ENCODE measurements at regions not wholly inside any gene's neighbourhood (a gene's known extent, or its start where the extent isn't known, plus 50 kb on each side); places are given as distances from the start of the nearest gene placed in this dataset.

- Histone ChIP-seq H3K9me1 (ENCODE audit: insufficient read depth, low read length) (no peaks in the 10 kb centered on the region), H2AK5ac (ENCODE audit: low read depth, low read length) (no peak overlapping the region), H2AK9ac (replicated peaks; ENCODE audit: low read depth, low read length, poor library complexity) (no peak overlapping the region), H3K79me1 (ENCODE audit: low read depth in 1 of 2, low read length in 2 of 2) (no peaks in the 10 kb centered on the region), H3K27ac (ENCODE audit: insufficient read depth, low read length) (no peak overlapping the region), H2BK5ac (ENCODE audit: low read depth, low read length, poor library complexity, severe bottlenecking) (no peak overlapping the region), H3K4me3 (ENCODE audit: insufficient read depth, low read depth, low read length) (no peak overlapping the region), H3K14ac (replicated peaks; ENCODE audit: low read depth, low read length) (no peak overlapping the region), H3K23ac (ENCODE audit: low read depth, low read length) (no peak overlapping the region), H2BK20ac (ENCODE audit: low read depth, low read length) (no peak overlapping the region), H3K9ac (ENCODE audit: low read depth, low read length) (no peak overlapping the region), H3K4me2 (ENCODE audit: low read depth, low read length) (no peak overlapping the region), H3K56ac (ENCODE audit: extremely low read depth, insufficient read depth, low read length) (no peak overlapping the region), H4K91ac (ENCODE audit: insufficient read depth, low read depth, low read length) (no peak overlapping the region), H2BK120ac (ENCODE audit: low read depth, low read length) (no peak overlapping the region), H4K20me1 (ENCODE audit: insufficient read depth, low read length) (no peaks in the 10 kb centered on the region), H3K4ac (ENCODE audit: low read depth, low read length) (no peak overlapping the region), H3K27me3 (ENCODE audit: control insufficient read depth, insufficient read depth, low read length) (no peaks in the 10 kb centered on the region), H2BK15ac (ENCODE audit: low read depth, low read length) (no peak overlapping the region), H3K36me3 (ENCODE audit: control insufficient read depth, insufficient read depth, low read length) (no peaks in the 10 kb centered on the region), H4K8ac (ENCODE audit: low read depth in 2 of 2, low read length in 2 of 2) (no peak overlapping the region), H4K5ac (ENCODE audit: low read depth, low read length) (no peak overlapping the region), H3K4me1 (ENCODE audit: control insufficient read depth, insufficient read depth, low read length) (no peaks in the 10 kb centered on the region), H3K18ac (ENCODE audit: low read depth, low read length) (no peak overlapping the region), H3K9me3 (ENCODE audit: control insufficient read depth, insufficient read depth, low read length) (no peaks in the 10 kb centered on the region), H2AFZ (replicated peaks; ENCODE audit: low read length, poor library complexity) (no peak overlapping the region)
- dilution Hi-C loops (cut with HindIII; ENCODE audit: low sequenced_read_pairs, unreplicated experiment): no loop called here
- TF ChIP-seq RCOR1 (IDR thresholded peaks at IDR 0.05; ENCODE audit: insufficient replicate concordance, low read length): no peak
- no peak for TF ChIP-seq BHLHE40 (IDR thresholded peaks at IDR 0.05; ENCODE audit: low read depth, low read length)
- no peak for TF ChIP-seq NFE2L2 (IDR thresholded peaks at IDR 0.05; ENCODE audit: low read depth, low read length)
- no peak for TF ChIP-seq FOS (IDR thresholded peaks at IDR 0.05; ENCODE audit: low read depth, low read length)
- no peak for TF ChIP-seq RFX5 (IDR thresholded peaks at IDR 0.05; ENCODE audit: low read depth, low read length)
- TF ChIP-seq POLR2A (IDR thresholded peaks at IDR 0.05; ENCODE audit: low read depth, low read length): no peak
- no peak for TF ChIP-seq MAFK (IDR thresholded peaks at IDR 0.05; ENCODE audit: low read depth, low read length)
- TF ChIP-seq CHD1 (IDR thresholded peaks at IDR 0.05; ENCODE audit: low read depth, low read length): no peak
- TF ChIP-seq CTCF (conservative IDR thresholded peaks at IDR 0.05; ENCODE audit: low read depth, low read length): no peak
- DNase-seq (no peak), ATAC-seq (ENCODE audit: low read depth) (no peak)
- in situ Hi-C loops (cut with MboI; ENCODE audit: low sequenced_read_pairs): no loop called here
- CTCF ChIA-PET: no interaction called here
- POLR2A ChIA-PET (ENCODE audit: unreplicated experiment): no interaction called here
- BruUV-seq (replicated peaks): no TSS peak
- intact Hi-C loops (cut with micrococcal nuclease): loop anchor here (1.0 kb wide), 1 partner anchor 506 kb away; no protein-coding TSS in a partner anchor
- WGBS, 2 experiments (ENCODE audit: extremely low coverage in 2 of 2, insufficient read length in 1 of 2): 13% methylated on average over 12 of the region's 17 CpGs; no CpG with 5 or more reads in 1 of the 2 experiments
These were observed 165.1 kb upstream of the NCAM1 start for GRCh38 chr11:112795911-112796649.
